ENCODE measurements at regions not wholly inside any gene's neighbourhood (a gene's known extent, or its start where the extent isn't known, plus 50 kb on each side); places are given as distances from the start of the nearest gene placed in this dataset.

GRCh38 chr3:194218646-194219453 lies 82.9 kb downstream of the HES1 start:
- no peak for DNase-seq (ENCODE audit: low read depth in 3 of 3)

DNA sequence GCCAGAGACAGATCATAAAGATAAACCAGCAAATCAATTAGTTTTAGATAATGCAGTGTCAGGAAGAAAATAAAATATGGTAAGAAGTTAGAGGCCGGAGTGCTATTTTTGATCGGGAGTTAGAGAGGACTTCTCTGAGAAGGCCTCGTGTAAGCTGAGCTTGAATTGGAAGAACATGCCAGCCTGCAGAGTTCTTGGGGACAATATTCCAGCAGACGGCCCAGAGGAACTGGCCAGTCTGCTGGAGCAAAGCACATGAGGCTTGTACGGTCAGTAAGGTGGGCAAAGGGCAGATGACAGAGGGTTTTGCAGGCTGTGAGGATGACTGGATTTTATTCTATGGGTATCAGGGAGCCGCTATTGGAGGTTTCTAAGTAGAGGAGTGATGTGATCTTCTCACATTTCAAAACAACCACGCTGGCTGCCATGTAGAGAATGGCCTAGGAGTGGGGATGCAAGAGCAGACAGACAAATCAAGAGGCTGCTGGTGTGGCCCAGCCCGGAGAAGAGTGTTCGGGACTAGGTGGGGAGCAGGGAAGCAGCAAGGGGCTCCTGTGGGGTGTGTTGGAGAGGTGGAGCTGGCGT lies 84.0 kb downstream of the HES1 start:
- no peak for DNase-seq (ENCODE audit: low read depth in 3 of 3)

- DNase-seq (ENCODE audit: low read depth in 3 of 3): no peak
Observed at GRCh38 chr3:194220901-194221326, 85.0 kb downstream of the HES1 start.

- DNase-seq (ENCODE audit: low read depth in 3 of 3): no peak
Observed at GRCh38 chr3:194221336-194221735, 85.4 kb downstream of the HES1 start.

DNA sequence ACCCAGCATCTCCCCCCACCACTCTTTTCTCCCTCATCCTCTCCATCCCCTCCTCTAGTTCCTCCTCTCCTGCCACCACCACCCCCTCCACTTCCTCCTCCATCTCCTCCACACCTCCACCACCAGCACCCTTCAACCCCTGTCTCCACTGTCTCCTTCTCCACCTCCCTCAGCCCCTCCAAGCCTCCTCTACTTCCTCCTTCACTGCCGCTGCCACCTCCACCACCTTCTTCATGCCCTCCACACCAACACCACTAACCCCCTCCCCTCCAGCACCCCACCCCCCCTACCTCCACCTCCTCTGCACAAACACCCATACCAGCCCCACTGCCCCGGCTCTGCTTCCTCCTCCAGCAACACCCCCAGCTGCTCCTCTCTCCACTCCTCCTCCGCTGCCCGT lies 88.0 kb downstream of the HES1 start:
- DNase-seq (ENCODE audit: low read depth in 3 of 3): no peak

DNA sequence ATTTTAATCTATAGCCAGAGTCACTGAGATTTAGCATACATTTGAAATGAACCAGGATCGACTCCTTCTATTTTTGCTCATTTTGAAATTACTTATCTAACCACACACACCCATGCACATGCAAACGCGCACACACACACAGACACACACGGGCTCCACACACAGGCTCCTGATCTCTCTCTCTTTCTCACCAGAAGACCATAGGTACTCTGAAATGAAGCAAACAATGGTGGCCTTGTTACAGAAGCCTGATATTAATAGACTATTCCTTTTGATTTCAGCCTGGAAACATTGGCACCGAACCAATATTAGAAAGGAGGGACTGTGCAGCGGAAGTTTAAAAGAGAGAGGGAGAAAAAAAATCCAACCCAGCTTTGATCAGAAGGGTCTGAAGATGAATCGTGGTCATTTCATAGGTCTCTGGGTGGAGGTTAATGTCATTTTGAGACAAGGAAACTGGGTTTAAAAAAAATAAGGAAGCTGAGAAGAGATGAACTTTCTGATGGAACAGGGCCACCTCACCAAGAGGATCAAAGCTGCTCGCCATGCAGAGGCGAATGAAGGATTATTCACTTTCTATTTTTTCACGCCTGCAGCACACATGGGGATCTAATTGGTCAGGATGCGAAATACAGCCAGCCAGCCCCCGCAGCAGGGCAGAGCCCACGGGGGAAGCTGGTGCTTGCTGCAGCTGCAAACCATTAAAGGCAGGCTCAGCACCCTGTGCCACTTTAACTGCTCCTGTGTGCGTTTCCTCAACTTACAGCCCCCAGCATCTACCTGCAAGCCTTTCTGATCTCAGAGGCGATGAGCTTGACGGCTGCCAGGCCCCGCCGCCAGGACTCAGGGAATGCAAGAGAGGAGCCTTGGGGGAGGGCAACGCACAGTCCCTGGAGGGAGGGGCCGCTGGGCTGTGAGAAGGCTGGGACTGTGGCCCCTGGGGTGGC lies 88.8 kb downstream of the HES1 start:
- DNase-seq (ENCODE audit: low read depth in 3 of 3): no peak

DNA sequence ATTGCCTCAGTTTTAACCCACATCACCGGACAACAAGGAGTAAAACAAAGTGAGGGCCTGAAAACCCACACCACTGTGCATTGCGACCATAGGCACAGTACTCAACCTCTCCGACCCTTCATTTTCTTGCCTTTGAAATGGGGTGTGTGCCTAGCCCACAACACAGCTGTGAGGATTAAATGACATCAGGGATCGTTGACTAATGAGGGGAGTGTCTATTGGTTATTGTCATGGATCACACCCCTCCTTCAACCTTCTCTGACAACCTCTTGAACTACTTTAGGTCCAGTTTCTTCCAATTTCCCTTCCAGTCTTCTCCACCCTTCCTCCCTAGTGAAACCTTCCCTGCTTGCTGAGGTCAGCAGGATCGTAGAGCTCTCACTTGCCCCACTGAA lies 89.5 kb downstream of the HES1 start:
- DNase-seq (ENCODE audit: low read depth in 3 of 3): no peak

DNA sequence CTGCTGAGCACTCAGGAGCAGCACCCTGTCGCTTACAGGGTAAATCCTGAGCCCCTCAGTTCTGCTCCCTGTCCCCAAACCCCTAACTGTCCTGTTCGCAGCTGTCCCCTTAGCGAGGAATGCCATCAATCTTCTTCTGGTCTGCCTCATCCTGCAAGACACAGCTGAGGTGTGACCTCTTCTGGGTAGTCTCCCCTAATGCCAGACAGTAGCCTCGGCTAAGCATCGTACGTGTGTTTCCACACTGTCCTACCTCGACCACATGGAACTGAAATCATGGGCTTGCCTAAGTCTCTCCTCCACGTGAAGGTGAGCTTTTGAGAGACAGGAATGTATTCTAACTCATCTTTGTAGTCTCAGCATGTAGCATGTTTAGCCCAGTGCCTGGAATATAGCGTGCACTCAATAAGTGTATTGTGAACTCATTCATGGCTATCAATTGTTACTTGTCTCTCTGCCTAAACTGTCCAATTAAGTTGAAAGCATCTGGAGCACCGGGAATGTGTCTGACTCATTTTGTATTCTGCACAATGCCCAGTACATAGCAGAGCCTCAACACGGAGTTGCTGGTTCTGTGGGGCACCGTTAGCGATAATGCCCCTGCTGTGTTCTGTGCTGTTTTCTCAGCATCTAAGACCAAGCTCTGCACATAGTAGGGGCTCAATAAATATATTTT lies 90.2 kb downstream of the HES1 start:
- no peak for DNase-seq (ENCODE audit: low read depth in 3 of 3)

DNA sequence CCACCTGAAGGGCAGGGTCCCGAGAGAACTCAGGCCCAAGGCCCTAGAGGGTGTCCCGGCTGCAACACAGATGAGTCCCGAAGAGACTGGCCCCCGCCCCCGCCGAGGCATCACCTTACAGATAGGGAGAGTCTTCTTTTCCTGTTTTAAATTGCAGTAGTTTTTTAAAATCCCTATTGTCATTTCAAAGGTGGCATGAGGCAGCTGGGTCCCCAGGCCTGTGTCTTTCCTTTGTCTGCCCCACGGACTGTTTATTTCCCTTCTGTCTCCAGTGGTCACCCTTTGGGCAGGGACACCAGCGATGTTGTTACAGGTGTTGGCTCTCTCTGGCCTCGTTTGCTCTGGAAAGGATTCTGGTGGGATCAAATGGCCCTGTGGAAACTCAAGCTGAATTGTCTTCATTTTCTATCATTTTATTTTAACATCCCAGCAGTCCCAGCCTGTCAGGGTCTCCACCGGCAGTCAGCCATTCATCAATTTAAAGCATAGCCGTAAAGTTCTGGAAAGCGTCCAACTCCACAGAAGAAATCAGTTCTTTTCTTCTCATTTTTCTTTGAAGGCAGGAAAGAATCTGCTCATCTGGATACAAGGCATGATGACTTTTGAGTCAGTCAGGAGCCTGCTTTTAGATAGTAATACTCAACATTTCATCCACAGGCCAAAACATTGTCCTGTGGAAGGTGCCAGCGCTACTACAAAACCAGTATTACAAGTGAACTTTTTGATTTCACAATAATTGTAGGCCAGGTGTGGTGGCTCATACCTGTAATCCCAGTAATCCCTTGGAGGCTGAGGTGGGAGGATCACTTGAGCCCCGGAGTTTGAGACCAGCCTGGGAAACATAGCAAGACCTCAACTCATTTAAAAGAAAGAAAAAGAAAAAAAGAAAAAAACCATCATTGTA lies 96.2 kb downstream of the HES1 start:
- DNase-seq (ENCODE audit: low read depth in 3 of 3): no peak

GRCh38 chr3:194233150-194233549 lies 97.2 kb downstream of the HES1 start:
- no peak for DNase-seq (ENCODE audit: low read depth in 3 of 3)

DNA sequence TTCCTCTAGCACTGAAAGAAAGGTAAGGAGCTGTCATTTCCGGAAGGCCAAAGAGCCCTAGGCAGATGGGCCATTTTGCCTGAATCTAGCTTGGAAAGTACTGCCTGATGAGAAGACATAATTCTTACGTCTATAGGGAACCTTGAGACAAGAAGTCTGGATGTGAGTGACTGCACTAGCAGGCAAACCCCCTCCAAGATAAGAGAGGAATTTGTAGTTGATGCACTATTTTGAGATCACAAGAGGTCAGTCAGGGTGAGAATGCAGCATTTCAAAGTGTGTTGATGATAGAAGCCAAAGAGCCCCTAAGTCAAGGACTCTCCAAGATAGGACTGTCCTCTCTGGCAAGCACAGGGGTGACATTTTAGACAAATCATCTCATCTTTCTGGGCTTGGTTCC lies 99.2 kb downstream of the HES1 start:
- DNase-seq (ENCODE audit: low read depth in 3 of 3): no peak

DNA sequence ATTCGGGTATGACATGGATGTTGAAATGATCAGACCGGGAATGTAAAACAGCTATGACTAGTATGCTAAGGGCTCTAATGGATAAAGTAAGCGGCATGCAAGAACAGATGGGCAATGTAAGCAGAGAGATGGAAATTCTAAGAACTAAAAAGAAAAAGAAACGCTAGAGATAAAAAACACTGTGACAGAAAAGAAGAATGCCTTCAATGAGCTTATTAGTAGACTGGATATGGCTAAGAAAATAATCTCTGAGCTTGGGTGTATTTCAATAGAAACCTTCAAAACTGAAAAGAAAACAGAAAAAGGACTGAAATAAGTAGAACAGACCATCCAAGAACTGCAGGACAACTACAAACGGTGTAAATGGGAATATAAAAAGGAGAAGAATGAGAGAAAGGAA lies 101.2 kb downstream of the HES1 start:
- DNase-seq (ENCODE audit: low read depth in 3 of 3): no peak

- DNase-seq (ENCODE audit: low read depth in 3 of 3): no peak
Observed at GRCh38 chr3:194240766-194241165, 104.8 kb downstream of the HES1 start.

DNA sequence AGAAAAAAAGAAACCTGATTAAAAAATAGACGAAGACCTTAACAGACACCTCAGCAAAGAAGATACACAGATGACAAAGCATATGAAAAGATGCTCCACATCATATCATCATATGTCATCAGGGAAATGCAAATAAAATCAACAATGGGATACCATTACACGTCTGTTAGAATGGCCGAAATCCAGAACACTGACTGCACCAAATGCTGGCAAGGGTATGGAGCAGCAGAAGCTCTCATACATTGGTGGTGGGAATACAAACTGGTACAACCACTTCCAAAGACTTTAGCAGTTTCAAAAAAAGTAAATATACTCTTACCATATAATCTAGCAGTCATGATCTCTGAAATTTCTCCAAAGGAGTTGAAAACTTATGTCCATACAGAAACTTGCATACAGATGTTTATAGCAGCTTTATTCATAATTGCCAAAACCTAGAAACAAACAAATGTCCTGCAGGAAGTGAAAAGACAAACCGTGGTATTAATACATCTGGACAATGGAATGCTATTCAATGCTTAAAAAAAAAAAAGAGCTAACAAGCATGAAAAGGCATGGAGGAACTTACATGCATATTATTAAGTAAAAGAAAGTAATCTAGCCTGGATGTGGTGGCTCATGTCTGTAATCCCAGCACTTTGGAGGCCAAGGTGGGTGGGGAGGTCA lies 107.4 kb downstream of the HES1 start:
- no peak for DNase-seq (ENCODE audit: low read depth in 3 of 3)

DNA sequence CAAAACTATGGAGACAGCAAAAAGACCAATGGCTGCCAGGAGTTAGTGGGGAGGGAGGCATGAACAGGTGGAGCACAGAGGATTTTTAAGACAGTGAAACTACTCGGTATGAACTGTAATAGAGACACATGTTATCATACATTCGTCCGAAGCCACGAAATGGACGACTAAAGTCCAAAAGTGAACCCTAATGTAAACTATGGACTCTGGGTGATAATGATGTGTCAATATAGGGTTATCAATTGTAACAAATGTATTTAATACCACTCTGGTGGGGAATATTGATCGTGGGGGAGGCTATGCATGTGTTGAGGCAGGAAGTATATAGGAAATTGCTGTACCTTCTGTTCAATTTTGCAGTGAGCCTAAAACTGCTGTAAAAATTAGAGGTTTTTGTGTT lies 107.0 kb downstream of the CPN2 start:
- DNase-seq (ENCODE audit: low read depth in 3 of 3): no peak

DNA sequence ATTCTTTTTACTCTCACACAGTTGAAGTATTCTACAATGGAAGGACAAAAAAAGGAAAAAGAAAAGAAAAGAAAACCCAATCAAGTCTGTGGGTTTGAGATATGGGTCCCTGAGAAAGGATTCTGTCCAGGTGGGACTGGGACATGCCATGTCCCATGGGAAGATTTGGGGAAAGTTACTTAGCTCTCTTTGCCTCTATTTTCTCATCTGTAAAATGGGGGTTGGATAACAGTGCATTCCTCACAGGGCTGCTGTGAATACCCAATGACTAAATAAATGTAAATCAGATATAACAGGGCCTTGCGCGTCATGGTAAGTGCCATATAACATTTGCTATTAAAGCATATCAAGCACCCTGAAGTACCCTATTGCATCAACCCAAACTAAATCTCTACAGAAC lies 105.7 kb downstream of the CPN2 start:
- no peak for DNase-seq (ENCODE audit: low read depth in 3 of 3)

- no peak for DNase-seq (ENCODE audit: low read depth in 3 of 3)
Observed at GRCh38 chr3:194245975-194246561, 105.1 kb downstream of the CPN2 start.

GRCh38 chr3:194246709-194247349 lies 104.3 kb downstream of the CPN2 start:
- no peak for DNase-seq (ENCODE audit: low read depth in 3 of 3)

GRCh38 chr3:194247350-194247740 lies 103.8 kb downstream of the CPN2 start:
- DNase-seq (ENCODE audit: low read depth in 3 of 3): no peak
